WERI-Rb-1 (cell line): ENCODE measurements at regions not wholly inside any gene's neighbourhood (a gene's known extent, or its start where the extent isn't known, plus 50 kb on each side); places are given as distances from the start of the nearest gene placed in this dataset.

ENCODE experiments used
- DNase-seq: peaks from one replicate; pipeline ENCODE4 v3.0.0-alpha.2; 2020
- H3K27ac ChIP-seq: fragments of 250-450 bp; sonication (Bioruptor Pico); 2 replicates; pipeline ENCODE4 v1.5.1; 2020; ENCODE audit warnings: mild to moderate bottlenecking, moderate library complexity
- H3K27me3 ChIP-seq: fragments of 250-450 bp; sonication (Bioruptor Pico); 2 replicates; pipeline ENCODE4 v1.5.1; 2021; ENCODE audit warnings: mild to moderate bottlenecking, low read depth, moderate library complexity; ENCODE audit not compliant: insufficient read depth, severe bottlenecking
- H3K36me3 ChIP-seq: fragments of 250-450 bp; sonication (Bioruptor Pico); 2 replicates; pipeline ENCODE4 v1.5.1; 2020; ENCODE audit warnings: mild to moderate bottlenecking, moderate library complexity
- H3K4me3 ChIP-seq: 2 replicates; pipeline ENCODE4 v1.5.1; 2011; ENCODE audit warnings: low read depth, mild to moderate bottlenecking, control low read depth, low read length
- H3K9me3 ChIP-seq: fragments of 250-450 bp; sonication (Bioruptor Pico); 2 replicates; pipeline ENCODE4 v1.5.1; 2021; ENCODE audit warnings: mild to moderate bottlenecking, moderate library complexity; ENCODE audit not compliant: severe bottlenecking
- CTCF ChIP-seq: IDR thresholded peaks from 2 replicates; pipeline ENCODE4 v1.5.1; 2011; ENCODE audit warnings: low read depth, mild to moderate bottlenecking, control low read depth, inconsistent platforms, low read length

DNA sequence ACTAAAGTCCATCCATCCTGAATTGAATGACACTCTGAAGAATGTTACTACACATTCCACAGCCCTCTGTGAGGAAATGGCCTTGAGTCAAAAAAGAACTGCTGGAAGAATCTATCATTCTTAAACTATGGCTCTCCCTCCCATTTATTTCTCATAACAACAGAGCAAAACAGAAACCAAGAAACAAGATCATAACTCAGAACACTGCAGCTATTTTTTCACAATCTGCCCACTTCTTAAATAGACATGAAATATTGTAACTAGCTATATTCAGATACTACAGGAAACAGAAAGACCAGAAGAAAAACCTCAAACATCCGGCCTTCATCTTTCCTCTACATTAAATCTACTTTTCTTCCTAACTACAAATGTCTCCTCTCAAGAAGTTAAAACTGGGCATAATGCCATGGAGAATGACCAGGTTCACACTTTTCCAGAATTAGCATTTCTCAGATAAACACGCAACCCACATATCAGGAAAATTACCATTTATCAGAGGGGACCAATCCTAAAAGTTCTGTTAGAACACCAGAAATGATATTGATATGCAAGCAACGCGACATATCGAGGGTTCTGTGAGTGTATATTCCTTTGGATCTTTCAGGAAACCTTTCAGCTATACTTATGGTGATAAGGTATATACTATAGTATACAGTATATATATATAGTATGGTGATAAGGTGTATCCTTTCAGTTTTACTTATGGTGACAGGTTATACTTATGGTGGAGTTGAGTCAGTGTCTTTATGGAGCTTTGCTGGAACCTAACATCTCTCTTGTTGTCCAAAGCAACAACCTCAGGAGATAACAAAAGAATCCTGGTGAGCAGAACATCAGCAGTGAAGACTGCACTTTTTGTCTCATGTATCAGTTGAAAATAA is 60.4 kb upstream of the IRF2 start:
- Histone ChIP-seq H3K27ac (no peak overlapping the region), H3K27me3 (no peaks in the 10 kb centered on the region), H3K9me3 (no peaks in the 10 kb centered on the region), H3K4me3 (no peak overlapping the region), H3K36me3 (no peaks in the 10 kb centered on the region)
- no peak for DNase-seq
- no peak for TF ChIP-seq CTCF

DNA sequence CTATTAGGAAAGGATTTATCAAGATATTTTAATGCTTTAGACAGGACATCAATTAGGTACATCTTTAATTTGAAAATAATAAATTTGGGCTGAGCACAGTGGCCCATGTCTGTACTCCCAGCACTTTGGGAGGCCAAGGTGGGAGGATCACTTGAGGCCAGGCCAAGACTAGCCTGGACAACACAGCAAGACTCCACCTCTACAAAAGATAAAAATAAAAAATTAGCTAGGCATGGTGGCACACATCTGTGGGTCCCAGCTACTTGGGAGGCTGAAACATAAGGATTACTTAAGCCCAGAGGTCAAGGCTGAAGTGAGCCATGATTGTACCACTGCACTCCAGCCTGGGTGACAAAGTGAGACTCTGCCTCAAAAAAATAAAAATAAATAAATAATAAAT is 59.6 kb upstream of the IRF2 start:
- H3K27ac ChIP-seq: no peak overlapping the region
- no peak for TF ChIP-seq CTCF

DNA sequence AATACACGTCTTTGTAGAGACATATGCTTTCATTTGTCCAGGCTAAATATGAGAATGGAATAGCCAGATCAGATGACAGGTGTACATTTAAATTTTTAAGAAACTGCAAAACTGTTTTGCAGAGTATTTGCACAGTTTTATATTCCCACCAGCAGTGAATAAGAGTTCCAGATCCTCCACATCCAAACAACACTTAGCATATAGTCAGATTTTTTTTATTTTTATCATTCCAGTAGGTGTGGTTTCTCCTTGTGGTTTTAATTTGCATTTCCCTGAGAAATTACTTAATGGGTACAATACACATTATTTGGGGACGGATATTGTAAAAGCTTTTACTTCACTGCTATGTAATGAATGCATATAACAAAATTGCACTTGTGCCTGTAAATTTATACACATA is 56.7 kb upstream of the IRF2 start:
- Histone ChIP-seq H3K27me3 (no peaks in the 10 kb centered on the region), H3K27ac (no peak overlapping the region), H3K4me3 (no peak overlapping the region), H3K9me3 (no peaks in the 10 kb centered on the region), H3K36me3 (no peaks in the 10 kb centered on the region)
- no peak for DNase-seq
- no peak for TF ChIP-seq CTCF

More for the DNA sequence above, 59.6 kb upstream of the IRF2 start:
- no peak for DNase-seq
- Histone ChIP-seq H3K27me3 (no peaks in the 10 kb centered on the region), H3K36me3 (no peaks in the 10 kb centered on the region), H3K4me3 (no peak overlapping the region), H3K9me3 (no peaks in the 10 kb centered on the region)

DNA sequence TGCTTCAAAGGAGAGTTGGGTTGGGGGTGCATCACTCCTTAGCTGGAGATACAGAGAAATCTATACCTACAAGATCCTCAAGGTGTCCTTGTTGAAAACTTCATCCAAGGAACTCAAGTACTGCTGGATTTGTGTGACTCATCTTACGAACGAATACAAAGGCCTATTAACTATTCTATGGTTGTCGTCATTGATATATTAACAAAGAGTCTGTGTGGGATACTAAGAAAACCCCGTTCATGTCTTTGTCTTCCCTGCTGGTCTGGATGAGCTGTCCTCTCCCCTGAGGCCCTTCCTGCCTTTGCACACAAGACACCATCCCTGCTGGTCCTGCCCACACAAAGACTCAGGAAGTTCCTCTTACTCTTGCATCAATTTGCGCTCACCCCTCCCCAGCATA is 54.9 kb upstream of the IRF2 start:
- no peak for TF ChIP-seq CTCF
- no peaks in the 10 kb centered on the region for H3K9me3 ChIP-seq
- no peak overlapping the region for H3K4me3 ChIP-seq
- H3K27me3 ChIP-seq: no peaks in the 10 kb centered on the region
- H3K36me3 ChIP-seq: no peaks in the 10 kb centered on the region
- H3K27ac ChIP-seq: no peak overlapping the region
- no peak for DNase-seq

- no peak for DNase-seq
- Histone ChIP-seq H3K4me3 (no peak overlapping the region), H3K27ac (no peak overlapping the region), H3K27me3 (no peaks in the 10 kb centered on the region), H3K9me3 (no peaks in the 10 kb centered on the region), H3K36me3 (no peaks in the 10 kb centered on the region)
- no peak for TF ChIP-seq CTCF
These were observed 54.4 kb upstream of the IRF2 start for GRCh38 chr4:184528713-184529112.

DNA sequence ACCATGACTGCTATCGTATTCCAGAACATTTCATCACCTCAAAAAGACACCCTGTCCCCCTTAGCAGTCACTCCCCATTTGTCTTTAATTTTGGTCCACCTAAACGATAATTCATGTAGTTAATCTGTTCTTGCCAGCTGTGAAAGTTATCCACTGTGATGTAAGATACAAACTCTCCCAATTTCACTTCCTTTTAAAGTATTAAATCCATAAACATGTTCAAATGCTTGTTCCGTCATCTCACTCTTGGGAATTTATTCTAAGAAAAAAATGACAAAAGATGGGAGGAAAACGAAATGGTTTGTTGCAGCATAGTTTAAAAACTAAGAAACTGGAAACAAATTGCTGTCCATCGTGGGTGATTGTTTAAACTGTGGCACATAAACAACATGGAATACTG is 53.7 kb upstream of the IRF2 start:
- Histone ChIP-seq H3K27ac (no peak overlapping the region), H3K36me3 (no peaks in the 10 kb centered on the region), H3K27me3 (no peaks in the 10 kb centered on the region), H3K4me3 (no peak overlapping the region), H3K9me3 (no peaks in the 10 kb centered on the region)
- TF ChIP-seq CTCF: no peak
- DNase-seq: no peak
